OCI-LY7 (cell line): ENCODE measurements at regions not wholly inside any gene's neighbourhood (a gene's known extent, or its start where the extent isn't known, plus 50 kb on each side); places are given as distances from the start of the nearest gene placed in this dataset.
"Not testable (repeated sequence)": the region's sequence is repeated elsewhere in the genome, so short reads cannot be mapped to it uniquely, and the experiment has no call there.

Experiments used
- EZH2phosphoT487 ChIP-seq: fragments of 200-600 bp; sonication (generic); IDR thresholded peaks from 2 replicates; pipeline ENCODE4 v1.6.1; 2018; ENCODE audit warnings: low read depth, borderline replicate concordance, mild to moderate bottlenecking, mixed run types, antibody characterized with exemption, low read length, moderate library complexity, mixed read lengths
- TF ChIP-seq, protein P1 (sequence below): fragments of 200-600 bp; sonication (generic); conservative IDR thresholded peaks from 2 replicates; pipeline ENCODE4 v1.5.1; 2014; ENCODE audit warnings: mild to moderate bottlenecking, antibody characterized with exemption, low read length, moderate library complexity, mixed read lengths

GRCh38 chr17:22213169-22213568, 520.8 kb downstream of the KCNJ18 start:
- TF ChIP-seq, protein P1, sequence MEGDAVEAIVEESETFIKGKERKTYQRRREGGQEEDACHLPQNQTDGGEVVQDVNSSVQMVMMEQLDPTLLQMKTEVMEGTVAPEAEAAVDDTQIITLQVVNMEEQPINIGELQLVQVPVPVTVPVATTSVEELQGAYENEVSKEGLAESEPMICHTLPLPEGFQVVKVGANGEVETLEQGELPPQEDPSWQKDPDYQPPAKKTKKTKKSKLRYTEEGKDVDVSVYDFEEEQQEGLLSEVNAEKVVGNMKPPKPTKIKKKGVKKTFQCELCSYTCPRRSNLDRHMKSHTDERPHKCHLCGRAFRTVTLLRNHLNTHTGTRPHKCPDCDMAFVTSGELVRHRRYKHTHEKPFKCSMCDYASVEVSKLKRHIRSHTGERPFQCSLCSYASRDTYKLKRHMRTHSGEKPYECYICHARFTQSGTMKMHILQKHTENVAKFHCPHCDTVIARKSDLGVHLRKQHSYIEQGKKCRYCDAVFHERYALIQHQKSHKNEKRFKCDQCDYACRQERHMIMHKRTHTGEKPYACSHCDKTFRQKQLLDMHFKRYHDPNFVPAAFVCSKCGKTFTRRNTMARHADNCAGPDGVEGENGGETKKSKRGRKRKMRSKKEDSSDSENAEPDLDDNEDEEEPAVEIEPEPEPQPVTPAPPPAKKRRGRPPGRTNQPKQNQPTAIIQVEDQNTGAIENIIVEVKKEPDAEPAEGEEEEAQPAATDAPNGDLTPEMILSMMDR = not testable (repeated sequence)
- not testable (repeated sequence) for TF ChIP-seq EZH2phosphoT487
